ENCODE measurements at regions not wholly inside any gene's neighbourhood (a gene's known extent, or its start where the extent isn't known, plus 50 kb on each side); places are given as distances from the start of the nearest gene placed in this dataset.

GRCh38 chr7:156062286-156062685 is 250.0 kb upstream of the SHH start:
- Histone ChIP-seq H3K27ac (ENCODE audit: low read length) (no peak overlapping the region), H3K4me1 (ENCODE audit: control insufficient read depth in 1 of 2, insufficient read depth in 2 of 2, low read length in 2 of 2) (no peaks in the 10 kb centered on the region), H3K27me3 (ENCODE audit: low read depth, low read length) (no peaks in the 10 kb centered on the region), H3K9me3 (ENCODE audit: control insufficient read depth in 1 of 2, low read length in 2 of 2) (no peaks in the 10 kb centered on the region), H3K4me3 (ENCODE audit: low read depth in 1 of 2, low read length in 2 of 2) (no peak overlapping the region), H3K36me3 (ENCODE audit: control insufficient read depth in 1 of 2, insufficient read depth in 2 of 2, low read length in 2 of 2) (no peaks in the 10 kb centered on the region)

GRCh38 chr7:156061689-156062255 is 249.5 kb upstream of the SHH start:
- Histone ChIP-seq H3K36me3 (ENCODE audit: control insufficient read depth in 1 of 2, insufficient read depth in 2 of 2, low read length in 2 of 2) (no peaks in the 10 kb centered on the region), H3K9me3 (ENCODE audit: control insufficient read depth in 1 of 2, low read length in 2 of 2) (no peaks in the 10 kb centered on the region), H3K4me1 (ENCODE audit: control insufficient read depth in 1 of 2, insufficient read depth in 2 of 2, low read length in 2 of 2) (no peaks in the 10 kb centered on the region), H3K27me3 (ENCODE audit: low read depth, low read length) (no peaks in the 10 kb centered on the region), H3K4me3 (ENCODE audit: low read depth in 1 of 2, low read length in 2 of 2) (no peak overlapping the region), H3K27ac (ENCODE audit: low read length) (no peak overlapping the region)

GRCh38 chr7:156060925-156061324 is 248.7 kb upstream of the SHH start:
- no peaks in the 10 kb centered on the region for H3K4me1 ChIP-seq (ENCODE audit: control insufficient read depth in 1 of 2, insufficient read depth in 2 of 2, low read length in 2 of 2)

GRCh38 chr7:156059369-156059768 is 247.1 kb upstream of the SHH start:
- Histone ChIP-seq H3K27ac (ENCODE audit: low read length) (no peak overlapping the region), H3K36me3 (ENCODE audit: control insufficient read depth in 1 of 2, insufficient read depth in 2 of 2, low read length in 2 of 2) (no peaks in the 10 kb centered on the region), H3K4me3 (ENCODE audit: low read depth in 1 of 2, low read length in 2 of 2) (no peak overlapping the region), H3K4me1 (ENCODE audit: control insufficient read depth in 1 of 2, insufficient read depth in 2 of 2, low read length in 2 of 2) (no peaks in the 10 kb centered on the region), H3K27me3 (ENCODE audit: low read depth, low read length) (no peaks in the 10 kb centered on the region), H3K9me3 (ENCODE audit: control insufficient read depth in 1 of 2, low read length in 2 of 2) (no peaks in the 10 kb centered on the region)

More at GRCh38 chr7:156060925-156061324, 248.7 kb upstream of the SHH start:
- Histone ChIP-seq H3K9me3 (ENCODE audit: control insufficient read depth in 1 of 2, low read length in 2 of 2) (no peaks in the 10 kb centered on the region), H3K36me3 (ENCODE audit: control insufficient read depth in 1 of 2, insufficient read depth in 2 of 2, low read length in 2 of 2) (no peaks in the 10 kb centered on the region), H3K4me3 (ENCODE audit: low read depth in 1 of 2, low read length in 2 of 2) (no peak overlapping the region), H3K27ac (ENCODE audit: low read length) (no peak overlapping the region), H3K27me3 (ENCODE audit: low read depth, low read length) (no peaks in the 10 kb centered on the region)

DNA sequence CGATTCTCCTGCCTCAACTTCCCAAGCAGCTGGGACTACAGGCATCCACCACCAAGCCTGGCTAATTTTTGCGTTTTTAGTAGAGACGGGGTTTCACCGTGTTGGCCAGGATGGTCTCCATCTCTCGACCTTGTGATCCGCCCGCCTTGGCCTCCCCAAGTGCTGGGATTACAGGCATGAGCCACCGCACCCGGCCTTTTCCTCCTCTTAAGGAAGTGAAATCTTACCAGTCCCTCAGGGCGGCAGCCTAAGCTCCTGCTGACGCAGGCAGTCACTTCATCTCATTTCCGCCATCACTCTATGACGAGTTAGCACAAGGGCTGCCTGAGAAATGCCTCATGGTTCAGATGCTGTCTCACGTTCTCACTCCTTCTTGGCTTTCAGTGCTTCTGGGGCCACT is 246.0 kb upstream of the SHH start:
- no peaks in the 10 kb centered on the region for H3K4me1 ChIP-seq (ENCODE audit: control insufficient read depth in 1 of 2, insufficient read depth in 2 of 2, low read length in 2 of 2)
- no peaks in the 10 kb centered on the region for H3K36me3 ChIP-seq (ENCODE audit: control insufficient read depth in 1 of 2, insufficient read depth in 2 of 2, low read length in 2 of 2)
- no peaks in the 10 kb centered on the region for H3K9me3 ChIP-seq (ENCODE audit: control insufficient read depth in 1 of 2, low read length in 2 of 2)
- no peaks in the 10 kb centered on the region for H3K27me3 ChIP-seq (ENCODE audit: low read depth, low read length)
- H3K27ac ChIP-seq (ENCODE audit: low read length): no peak overlapping the region
- no peak overlapping the region for H3K4me3 ChIP-seq (ENCODE audit: low read depth in 1 of 2, low read length in 2 of 2)

GRCh38 chr7:156056534-156056933 is 244.3 kb upstream of the SHH start:
- H3K9me3 ChIP-seq (ENCODE audit: control insufficient read depth in 1 of 2, low read length in 2 of 2): no peaks in the 10 kb centered on the region
- H3K4me1 ChIP-seq (ENCODE audit: control insufficient read depth in 1 of 2, insufficient read depth in 2 of 2, low read length in 2 of 2): no peaks in the 10 kb centered on the region
- no peaks in the 10 kb centered on the region for H3K27me3 ChIP-seq (ENCODE audit: low read depth, low read length)
- H3K27ac ChIP-seq (ENCODE audit: low read length): no peak overlapping the region
- H3K36me3 ChIP-seq (ENCODE audit: control insufficient read depth in 1 of 2, insufficient read depth in 2 of 2, low read length in 2 of 2): no peaks in the 10 kb centered on the region
- no peak overlapping the region for H3K4me3 ChIP-seq (ENCODE audit: low read depth in 1 of 2, low read length in 2 of 2)

GRCh38 chr7:156055206-156055822 is 243.1 kb upstream of the SHH start:
- Histone ChIP-seq H3K27me3 (ENCODE audit: low read depth, low read length) (no peaks in the 10 kb centered on the region), H3K4me1 (ENCODE audit: control insufficient read depth in 1 of 2, insufficient read depth in 2 of 2, low read length in 2 of 2) (no peaks in the 10 kb centered on the region)

DNA sequence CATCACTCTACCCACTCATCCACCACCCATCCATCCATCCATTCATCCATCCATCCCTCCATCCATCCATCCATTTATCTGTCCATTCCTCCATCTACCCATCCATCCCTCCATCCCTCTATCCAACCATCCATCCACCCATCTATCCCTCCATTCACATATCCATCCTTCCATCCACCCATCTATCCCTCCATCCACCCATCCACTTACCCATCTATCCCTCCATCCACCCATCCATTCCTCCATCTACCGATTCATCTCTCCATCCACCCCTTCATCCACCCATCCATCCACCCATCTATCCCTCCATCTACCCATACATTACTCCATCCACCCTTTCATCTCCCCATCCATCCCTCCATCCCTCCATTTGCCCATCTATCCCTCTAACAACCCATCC is 239.6 kb upstream of the SHH start:
- Histone ChIP-seq H3K36me3 (ENCODE audit: control insufficient read depth in 1 of 2, insufficient read depth in 2 of 2, low read length in 2 of 2) (no peaks in the 10 kb centered on the region), H3K27ac (ENCODE audit: low read length) (no peak overlapping the region), H3K4me3 (ENCODE audit: low read depth in 1 of 2, low read length in 2 of 2) (no peak overlapping the region), H3K9me3 (ENCODE audit: control insufficient read depth in 1 of 2, low read length in 2 of 2) (peaks cover 0 to 6% of the 10 kb centered on the region in 2 donors), H3K27me3 (ENCODE audit: low read depth, low read length) (no peaks in the 10 kb centered on the region), H3K4me1 (ENCODE audit: control insufficient read depth in 1 of 2, insufficient read depth in 2 of 2, low read length in 2 of 2) (no peaks in the 10 kb centered on the region)

More at GRCh38 chr7:156055206-156055822, 243.1 kb upstream of the SHH start:
- no peaks in the 10 kb centered on the region for H3K36me3 ChIP-seq (ENCODE audit: control insufficient read depth in 1 of 2, insufficient read depth in 2 of 2, low read length in 2 of 2)
- H3K9me3 ChIP-seq (ENCODE audit: control insufficient read depth in 1 of 2, low read length in 2 of 2): no peaks in the 10 kb centered on the region
- H3K4me3 ChIP-seq (ENCODE audit: low read depth in 1 of 2, low read length in 2 of 2): no peak overlapping the region
- no peak overlapping the region for H3K27ac ChIP-seq (ENCODE audit: low read length)

DNA sequence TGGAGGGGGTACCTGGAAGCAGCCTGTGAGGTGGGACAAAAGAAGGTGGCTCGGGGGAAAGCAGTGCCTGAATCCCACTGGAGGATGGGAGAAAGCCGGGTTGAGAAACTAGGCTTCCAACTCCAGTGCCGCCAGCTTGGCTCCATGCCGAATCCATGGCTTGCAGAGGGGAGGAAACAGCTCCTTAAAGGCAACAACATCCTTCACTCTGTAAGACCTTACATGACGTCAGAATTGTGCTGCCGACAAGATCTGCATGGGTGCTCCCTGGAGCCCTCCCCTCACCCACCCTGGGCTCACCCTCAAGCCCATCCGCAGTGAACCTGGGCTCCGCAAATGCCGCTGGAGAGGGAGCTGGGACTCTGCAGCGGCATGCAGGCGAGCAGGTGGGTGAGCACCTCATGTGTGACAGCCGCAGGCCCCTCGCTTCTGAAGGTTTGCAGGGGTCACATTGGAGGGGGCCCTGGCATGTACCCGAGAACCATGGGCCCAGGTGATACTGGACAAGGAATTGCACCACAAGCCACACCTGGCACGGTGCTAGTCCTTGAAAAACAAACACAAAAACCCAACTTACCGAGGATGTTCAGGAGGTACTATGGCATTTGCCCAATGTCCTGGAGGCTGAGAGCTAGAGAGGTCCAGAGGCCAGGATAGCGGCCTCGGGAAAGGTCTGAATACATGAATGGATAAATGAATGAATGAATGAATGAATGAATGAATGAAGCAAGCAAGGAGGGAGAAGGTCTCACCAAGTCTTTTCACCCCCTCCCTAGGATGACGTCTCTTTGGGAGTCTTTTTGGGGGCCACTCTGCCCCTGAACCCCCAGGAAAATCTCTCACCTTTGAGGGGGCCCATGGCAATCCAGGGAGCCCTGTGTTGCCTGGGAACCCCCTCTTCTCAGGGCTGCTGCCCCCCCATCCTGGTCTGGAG is 238.6 kb upstream of the SHH start:
- Histone ChIP-seq H3K4me3 (ENCODE audit: low read depth in 1 of 2, low read length in 2 of 2) (no peak overlapping the region), H3K27ac (ENCODE audit: low read length) (no peak overlapping the region), H3K27me3 (ENCODE audit: low read depth, low read length) (no peaks in the 10 kb centered on the region), H3K36me3 (ENCODE audit: control insufficient read depth in 1 of 2, insufficient read depth in 2 of 2, low read length in 2 of 2) (no peaks in the 10 kb centered on the region), H3K9me3 (ENCODE audit: control insufficient read depth in 1 of 2, low read length in 2 of 2) (peaks cover 0 to 12% of the 10 kb centered on the region in 2 donors), H3K4me1 (ENCODE audit: control insufficient read depth in 1 of 2, insufficient read depth in 2 of 2, low read length in 2 of 2) (no peaks in the 10 kb centered on the region)

DNA sequence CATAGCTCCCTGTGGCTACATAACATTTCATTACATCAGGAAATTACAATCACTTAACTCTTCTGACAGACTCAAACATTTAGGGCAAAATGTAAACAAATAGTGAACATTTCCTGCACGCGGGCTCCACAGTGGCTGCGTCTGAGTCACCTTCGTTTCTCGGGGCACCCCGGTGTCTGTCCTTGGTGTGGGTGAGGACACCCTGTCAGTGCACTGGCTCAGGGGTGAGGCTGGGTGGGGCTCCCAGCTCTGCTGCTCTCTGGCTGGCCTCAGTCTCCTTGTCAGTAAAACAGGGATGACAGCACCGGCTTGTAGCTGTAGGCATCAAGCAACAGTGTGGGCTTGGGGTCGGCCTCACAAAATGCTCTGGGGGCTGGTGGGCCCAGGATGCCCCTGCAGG is 237.1 kb upstream of the SHH start:
- no peaks in the 10 kb centered on the region for H3K4me1 ChIP-seq (ENCODE audit: control insufficient read depth in 1 of 2, insufficient read depth in 2 of 2, low read length in 2 of 2)

DNA sequence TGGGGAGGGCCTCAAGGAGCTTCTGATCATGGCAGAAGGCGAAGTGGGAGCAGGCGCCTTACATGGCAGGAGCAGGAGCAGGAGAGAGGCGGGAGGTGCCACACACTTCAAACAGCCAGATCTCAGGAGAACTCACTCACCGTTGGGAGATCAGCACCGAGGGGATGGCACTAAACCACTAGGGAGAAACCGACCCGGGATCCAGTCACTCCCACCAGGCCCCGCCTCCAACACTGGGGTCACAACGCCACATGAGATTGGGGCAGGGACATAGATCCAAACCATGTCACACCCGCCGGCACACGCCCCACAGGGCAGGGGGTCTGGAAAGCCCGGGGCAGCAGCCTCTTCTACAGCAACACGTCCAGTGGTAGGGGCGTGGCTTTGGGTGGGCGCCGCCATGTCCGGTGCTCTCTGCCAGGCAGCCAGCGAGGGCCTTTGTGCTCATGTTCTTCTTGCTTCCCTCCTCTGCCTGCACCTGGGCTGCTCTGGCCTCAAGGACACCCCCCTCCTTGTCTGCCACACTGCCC is 233.8 kb upstream of the SHH start:
- Histone ChIP-seq H3K9me3 (ENCODE audit: control insufficient read depth in 1 of 2, low read length in 2 of 2) (peaks cover 0 to 12% of the 10 kb centered on the region in 2 donors), H3K36me3 (ENCODE audit: control insufficient read depth in 1 of 2, insufficient read depth in 2 of 2, low read length in 2 of 2) (no peaks in the 10 kb centered on the region), H3K4me3 (ENCODE audit: low read depth in 1 of 2, low read length in 2 of 2) (no peak overlapping the region), H3K27me3 (ENCODE audit: low read depth, low read length) (no peaks in the 10 kb centered on the region), H3K4me1 (ENCODE audit: control insufficient read depth in 1 of 2, insufficient read depth in 2 of 2, low read length in 2 of 2) (no peaks in the 10 kb centered on the region), H3K27ac (ENCODE audit: low read length) (no peak overlapping the region)

More for the DNA sequence above, 237.1 kb upstream of the SHH start:
- H3K36me3 ChIP-seq (ENCODE audit: control insufficient read depth in 1 of 2, insufficient read depth in 2 of 2, low read length in 2 of 2): no peaks in the 10 kb centered on the region
- H3K4me3 ChIP-seq (ENCODE audit: low read depth in 1 of 2, low read length in 2 of 2): no peak overlapping the region
- peaks cover 0 to 12% of the 10 kb centered on the region in 2 donors for H3K9me3 ChIP-seq (ENCODE audit: control insufficient read depth in 1 of 2, low read length in 2 of 2)
- no peak overlapping the region for H3K27ac ChIP-seq (ENCODE audit: low read length)
- no peaks in the 10 kb centered on the region for H3K27me3 ChIP-seq (ENCODE audit: low read depth, low read length)
